ENCODE measurements at regions not wholly inside any gene's neighbourhood (a gene's known extent, or its start where the extent isn't known, plus 50 kb on each side); places are given as distances from the start of the nearest gene placed in this dataset.

DNA sequence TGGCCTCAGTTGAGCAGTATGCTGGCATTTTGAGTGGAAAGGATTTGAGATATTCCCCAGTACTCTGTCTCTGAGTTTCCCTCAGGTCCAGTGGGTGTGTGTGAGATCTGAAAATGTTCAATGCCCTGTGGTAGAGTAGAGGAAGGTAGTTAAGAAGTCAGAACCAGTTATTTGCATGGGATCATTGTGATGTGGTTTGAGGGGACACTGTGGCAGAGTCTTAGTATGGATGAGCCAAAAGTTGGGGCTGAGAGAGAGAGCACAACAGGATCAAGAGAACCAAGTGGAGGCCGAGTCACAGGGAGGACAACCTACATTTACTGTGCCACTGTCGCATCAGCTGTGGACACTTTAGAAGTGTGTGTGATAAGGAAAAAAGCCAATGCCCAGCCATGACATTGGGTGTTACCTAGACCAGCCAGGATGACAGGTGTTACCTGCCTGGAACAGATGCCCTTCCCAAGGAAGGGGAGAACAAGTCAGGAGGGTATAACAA is 128.9 kb upstream of the IL12B start:
- H3K9ac ChIP-seq (ENCODE audit: low read depth, low read length) = no peak overlapping the region
- no peak overlapping the region for H3K27ac ChIP-seq (ENCODE audit: low read length)
- H3K9me3 ChIP-seq (ENCODE audit: insufficient read depth, low read depth, low read length) = no peaks in the 10 kb centered on the region
- H3K27me3 ChIP-seq (ENCODE audit: insufficient read depth, low read length) = no peaks in the 10 kb centered on the region
- H3K4me1 ChIP-seq (ENCODE audit: insufficient read depth, low read length) = no peaks in the 10 kb centered on the region
- H3K36me3 ChIP-seq (ENCODE audit: insufficient read depth, low read depth, low read length) = no peaks in the 10 kb centered on the region
- no peak overlapping the region for H3K4me3 ChIP-seq (ENCODE audit: low read length)

DNA sequence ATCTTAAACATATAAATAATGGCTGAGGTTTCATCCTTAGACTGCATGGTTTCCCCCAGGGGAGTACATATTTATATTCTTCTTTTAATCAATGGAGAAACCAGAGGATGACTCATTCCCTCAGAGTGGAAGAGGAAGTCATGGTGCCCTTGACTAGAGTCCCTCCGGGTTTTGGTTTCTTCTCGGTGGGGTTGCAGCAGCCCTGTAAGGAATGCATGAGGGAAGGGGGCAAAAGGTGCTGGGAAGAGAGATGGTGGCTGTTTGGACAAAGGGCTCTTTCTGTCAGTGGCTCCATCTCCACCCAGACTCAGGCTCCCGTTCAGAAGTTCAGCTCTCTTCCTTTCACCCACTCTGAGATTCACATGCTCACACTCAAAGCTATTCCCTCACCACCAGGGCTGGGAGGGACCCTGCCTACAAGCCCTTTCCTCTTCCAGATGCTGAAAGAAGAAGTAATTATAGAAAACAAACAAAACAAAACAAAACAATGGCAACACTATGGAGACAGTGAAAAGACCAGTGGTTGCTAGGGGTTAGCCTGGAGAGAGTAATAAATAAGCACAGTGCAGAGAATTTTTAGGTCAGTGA is 129.8 kb upstream of the IL12B start:
- H3K9me3 ChIP-seq (ENCODE audit: insufficient read depth, low read depth, low read length) = no peaks in the 10 kb centered on the region
- no peaks in the 10 kb centered on the region for H3K36me3 ChIP-seq (ENCODE audit: insufficient read depth, low read depth, low read length)
- H3K9ac ChIP-seq (ENCODE audit: low read depth, low read length) = no peak overlapping the region
- no peaks in the 10 kb centered on the region for H3K27me3 ChIP-seq (ENCODE audit: insufficient read depth, low read length)
- H3K4me3 ChIP-seq (ENCODE audit: low read length) = no peak overlapping the region
- no peak overlapping the region for H3K27ac ChIP-seq (ENCODE audit: low read length)
- no peaks in the 10 kb centered on the region for H3K4me1 ChIP-seq (ENCODE audit: insufficient read depth, low read length)

DNA sequence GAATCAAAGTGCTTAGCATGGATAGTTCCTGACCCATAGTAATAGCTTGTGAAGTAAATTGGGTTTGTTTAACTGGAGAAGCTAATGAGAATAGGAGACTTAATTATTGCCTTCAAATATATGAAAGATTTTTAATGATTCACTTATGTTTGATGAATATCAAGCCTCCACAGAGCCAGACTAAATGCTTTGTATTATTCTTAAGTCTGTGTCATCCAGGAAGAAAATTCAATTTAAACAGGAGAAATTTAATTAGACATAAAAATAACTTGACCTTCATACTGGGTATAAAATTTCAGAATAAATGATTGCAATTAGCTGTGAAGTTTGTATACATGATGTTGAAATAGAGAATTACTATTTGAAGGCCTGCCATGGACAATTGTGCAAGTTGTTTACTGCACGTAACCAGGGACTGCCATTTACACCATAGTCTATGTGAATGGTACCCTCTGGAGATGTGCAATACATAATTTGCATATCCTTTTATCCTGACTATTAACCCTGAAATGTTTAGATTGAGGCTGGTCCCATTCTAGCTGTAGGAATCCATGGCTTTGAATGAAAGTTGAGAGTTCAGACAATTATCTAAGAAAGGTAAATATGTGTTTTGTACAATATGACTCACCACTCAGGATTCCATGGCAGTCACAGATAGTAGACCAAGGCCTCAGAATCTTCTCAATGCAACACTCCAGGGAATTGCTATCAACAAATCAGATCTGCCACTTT is 133.5 kb upstream of the IL12B start:
- no peaks in the 10 kb centered on the region for H3K36me3 ChIP-seq (ENCODE audit: insufficient read depth, low read depth, low read length)
- no peaks in the 10 kb centered on the region for H3K27me3 ChIP-seq (ENCODE audit: insufficient read depth, low read length)
- no peak overlapping the region for H3K9ac ChIP-seq (ENCODE audit: low read depth, low read length)
- no peak overlapping the region for H3K27ac ChIP-seq (ENCODE audit: low read length)
- no peaks in the 10 kb centered on the region for H3K9me3 ChIP-seq (ENCODE audit: insufficient read depth, low read depth, low read length)
- H3K4me1 ChIP-seq (ENCODE audit: insufficient read depth, low read length) = no peaks in the 10 kb centered on the region
- H3K4me3 ChIP-seq (ENCODE audit: low read length) = no peak overlapping the region

DNA sequence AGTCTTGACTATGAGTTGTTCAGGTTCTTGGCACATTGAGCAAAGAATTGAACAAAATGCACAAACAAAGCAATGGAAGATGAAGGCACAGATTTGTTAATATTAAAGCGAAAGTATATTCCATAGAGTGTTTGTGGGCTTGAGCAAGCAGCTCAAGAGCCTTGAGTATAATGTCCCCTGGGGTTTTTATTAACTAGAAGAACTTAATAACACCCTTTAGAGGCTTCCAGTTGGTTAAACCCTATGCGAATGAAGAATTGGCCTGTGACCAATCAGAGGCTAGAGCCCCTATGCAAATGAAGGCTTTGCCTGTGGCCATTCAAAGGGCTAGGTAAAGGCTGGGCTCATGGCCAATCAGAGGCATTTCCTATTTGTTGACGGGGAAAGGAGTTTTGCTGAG is 135.3 kb upstream of the IL12B start:
- Histone ChIP-seq H3K27ac (ENCODE audit: low read length) (no peak overlapping the region), H3K9ac (ENCODE audit: low read depth, low read length) (no peak overlapping the region), H3K4me1 (ENCODE audit: insufficient read depth, low read length) (no peaks in the 10 kb centered on the region)

DNA sequence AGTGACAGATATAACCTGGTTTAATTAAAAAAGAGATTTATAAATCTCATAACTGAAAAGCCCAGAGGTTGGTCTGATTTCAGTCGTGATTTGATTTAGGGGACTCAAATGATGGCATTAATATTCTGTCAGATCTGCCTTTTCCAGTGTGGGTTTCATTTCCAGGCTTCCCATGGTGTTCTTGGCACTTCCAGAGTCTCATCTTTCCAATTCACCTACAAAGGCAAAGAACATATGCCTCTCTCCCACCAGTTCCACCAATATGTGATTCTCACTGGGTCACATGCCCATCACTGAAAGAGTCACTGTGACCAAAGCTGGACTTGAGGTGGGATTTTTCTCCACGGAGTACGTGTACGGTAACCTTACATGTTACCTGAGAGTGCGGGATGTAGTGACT is 137.4 kb upstream of the IL12B start:
- Histone ChIP-seq H3K36me3 (ENCODE audit: insufficient read depth, low read depth, low read length) (no peaks in the 10 kb centered on the region), H3K4me1 (ENCODE audit: insufficient read depth, low read length) (no peaks in the 10 kb centered on the region), H3K4me3 (ENCODE audit: low read length) (no peak overlapping the region), H3K27ac (ENCODE audit: low read length) (no peak overlapping the region), H3K27me3 (ENCODE audit: insufficient read depth, low read length) (no peaks in the 10 kb centered on the region), H3K9ac (ENCODE audit: low read depth, low read length) (no peak overlapping the region), H3K9me3 (ENCODE audit: insufficient read depth, low read depth, low read length) (no peaks in the 10 kb centered on the region)

More for the DNA sequence above, 135.3 kb upstream of the IL12B start:
- H3K27me3 ChIP-seq (ENCODE audit: insufficient read depth, low read length) = no peaks in the 10 kb centered on the region
- no peaks in the 10 kb centered on the region for H3K9me3 ChIP-seq (ENCODE audit: insufficient read depth, low read depth, low read length)
- H3K36me3 ChIP-seq (ENCODE audit: insufficient read depth, low read depth, low read length) = no peaks in the 10 kb centered on the region
- no peak overlapping the region for H3K4me3 ChIP-seq (ENCODE audit: low read length)

DNA sequence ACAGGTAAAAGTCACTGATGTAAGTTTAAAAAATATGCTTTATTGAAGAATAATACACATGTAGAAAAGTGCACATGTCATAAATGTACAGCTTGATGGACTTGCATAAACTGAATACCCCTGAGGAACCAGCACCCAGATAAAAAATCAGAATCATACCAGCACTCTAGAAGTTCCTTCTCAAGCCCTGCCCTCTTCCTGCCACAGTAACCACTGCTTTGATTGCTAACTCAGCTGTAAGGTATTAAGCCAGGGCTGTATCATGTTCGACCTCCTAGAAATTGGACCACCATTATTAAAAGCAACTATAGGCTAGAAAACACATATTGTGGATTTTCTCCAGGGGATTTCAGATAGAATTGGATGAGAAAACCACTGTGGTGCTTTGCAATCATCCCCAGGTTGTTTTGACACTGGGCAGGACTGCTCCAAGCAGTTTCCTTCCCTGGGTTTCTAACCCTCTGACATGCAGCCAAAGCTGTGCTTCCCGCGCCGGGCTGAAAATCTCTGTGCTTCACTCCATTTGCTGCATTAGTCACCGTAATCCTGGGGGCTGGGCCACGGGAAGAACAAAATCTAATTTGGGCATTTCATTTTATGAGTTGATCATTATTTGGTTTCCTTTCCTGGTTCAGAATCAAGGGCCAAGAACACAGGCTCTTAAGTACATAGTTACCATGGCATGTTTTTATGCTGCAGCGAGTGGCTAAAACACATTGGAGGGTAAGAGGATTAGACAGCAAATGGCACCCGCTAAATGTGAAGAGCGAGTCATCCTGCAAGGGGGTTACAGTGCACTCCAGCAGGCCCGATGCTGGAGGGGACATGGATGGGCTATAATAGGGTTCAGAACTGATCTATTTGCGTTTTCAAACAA is 139.4 kb upstream of the IL12B start:
- Histone ChIP-seq H3K9ac (ENCODE audit: low read depth, low read length) (no peak overlapping the region), H3K9me3 (ENCODE audit: insufficient read depth, low read depth, low read length) (no peaks in the 10 kb centered on the region), H3K27ac (ENCODE audit: low read length) (no peak overlapping the region), H3K4me1 (ENCODE audit: insufficient read depth, low read length) (no peaks in the 10 kb centered on the region), H3K4me3 (ENCODE audit: low read length) (no peak overlapping the region), H3K36me3 (ENCODE audit: insufficient read depth, low read depth, low read length) (no peaks in the 10 kb centered on the region), H3K27me3 (ENCODE audit: insufficient read depth, low read length) (no peaks in the 10 kb centered on the region)

DNA sequence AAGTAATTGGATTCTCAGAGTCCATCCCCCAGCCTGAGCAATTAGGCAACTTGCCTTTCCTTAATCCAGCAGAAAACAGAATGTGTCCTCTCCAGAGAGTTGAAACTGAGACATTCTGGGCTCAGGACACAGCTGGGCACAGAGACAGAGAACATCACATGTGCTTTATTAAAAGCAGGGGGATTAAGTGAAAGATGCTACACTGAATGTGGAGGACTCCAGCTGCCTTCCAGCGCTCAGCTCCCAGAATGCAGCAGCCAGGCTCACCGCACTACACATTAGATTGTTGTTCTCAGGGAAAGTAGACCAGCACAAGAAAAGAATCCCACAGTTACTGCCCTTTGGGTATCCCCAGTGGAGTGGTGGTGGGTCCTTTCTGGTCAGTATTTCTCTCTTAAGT is 141.6 kb upstream of the IL12B start:
- Histone ChIP-seq H3K27ac (ENCODE audit: low read length) (no peak overlapping the region), H3K27me3 (ENCODE audit: insufficient read depth, low read length) (no peaks in the 10 kb centered on the region)

DNA sequence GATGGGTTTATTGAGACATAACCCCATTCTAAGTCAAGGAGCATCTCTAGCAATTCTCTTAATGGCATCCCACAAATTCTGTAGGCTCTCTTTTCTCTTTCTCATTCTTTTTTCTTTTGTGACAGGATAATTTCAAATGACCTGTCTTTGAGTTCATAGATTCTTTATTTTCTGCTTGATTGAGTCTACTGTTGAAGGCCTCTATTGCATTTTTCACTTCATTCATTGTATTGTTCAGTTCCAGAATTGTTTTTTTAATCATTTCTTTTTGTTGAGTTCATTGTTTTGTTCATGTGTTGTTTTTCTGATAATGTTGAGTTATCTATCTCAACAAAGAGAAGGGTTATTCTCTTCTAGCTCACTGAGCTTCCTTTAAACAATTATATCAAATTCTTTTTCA is 144.7 kb upstream of the IL12B start:
- no peak overlapping the region for H3K4me3 ChIP-seq (ENCODE audit: low read length)
- no peak overlapping the region for H3K27ac ChIP-seq (ENCODE audit: low read length)
- H3K9me3 ChIP-seq (ENCODE audit: insufficient read depth, low read depth, low read length) = no peaks in the 10 kb centered on the region
- no peaks in the 10 kb centered on the region for H3K27me3 ChIP-seq (ENCODE audit: insufficient read depth, low read length)
- no peaks in the 10 kb centered on the region for H3K4me1 ChIP-seq (ENCODE audit: insufficient read depth, low read length)
- no peaks in the 10 kb centered on the region for H3K36me3 ChIP-seq (ENCODE audit: insufficient read depth, low read depth, low read length)
- no peak overlapping the region for H3K9ac ChIP-seq (ENCODE audit: low read depth, low read length)

More for the DNA sequence above, 141.6 kb upstream of the IL12B start:
- H3K4me1 ChIP-seq (ENCODE audit: insufficient read depth, low read length) = no peaks in the 10 kb centered on the region
- H3K4me3 ChIP-seq (ENCODE audit: low read length) = no peak overlapping the region
- H3K9ac ChIP-seq (ENCODE audit: low read depth, low read length) = no peak overlapping the region
- no peaks in the 10 kb centered on the region for H3K36me3 ChIP-seq (ENCODE audit: insufficient read depth, low read depth, low read length)
- H3K9me3 ChIP-seq (ENCODE audit: insufficient read depth, low read depth, low read length) = no peaks in the 10 kb centered on the region

DNA sequence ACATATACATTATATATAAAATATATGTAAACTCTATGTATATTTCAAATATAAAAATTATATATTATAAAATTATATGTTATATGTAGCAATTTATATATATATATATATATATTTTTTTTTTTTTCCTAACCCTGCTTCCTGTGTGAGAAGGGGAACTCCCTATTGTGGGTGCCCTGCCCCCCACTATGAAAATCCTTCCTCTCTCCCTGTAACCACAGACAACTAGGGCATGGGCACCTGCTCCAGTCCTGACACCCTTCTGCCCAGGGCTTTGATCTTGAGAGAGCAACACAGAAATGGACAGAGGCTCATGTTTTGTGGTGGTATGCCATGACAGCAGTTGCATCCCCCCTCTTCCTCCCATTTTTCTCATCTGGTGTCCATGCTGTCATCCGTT is 148.7 kb upstream of the IL12B start:
- Histone ChIP-seq H3K27me3 (ENCODE audit: insufficient read depth, low read length) (no peaks in the 10 kb centered on the region), H3K9ac (ENCODE audit: low read depth, low read length) (no peak overlapping the region)

DNA sequence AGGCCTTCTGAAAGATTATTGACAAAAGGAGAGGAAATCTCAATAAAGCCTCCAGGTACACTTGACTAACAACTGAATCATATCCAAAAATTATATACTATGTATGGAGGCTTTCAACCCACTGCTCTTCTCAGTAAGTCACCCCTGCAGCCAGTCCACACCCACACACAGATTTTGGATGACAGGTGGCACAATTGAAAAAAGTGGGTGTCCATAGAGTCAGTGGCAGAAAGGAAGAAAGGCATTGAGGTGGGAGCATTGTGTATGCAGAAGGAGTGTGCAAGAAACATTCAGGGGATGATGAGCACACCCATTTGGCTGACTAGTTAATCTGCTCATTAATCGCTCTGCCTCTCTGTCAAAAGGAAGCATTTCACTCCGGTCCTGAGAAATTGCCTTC is 150.6 kb upstream of the IL12B start:
- Histone ChIP-seq H3K27ac (ENCODE audit: low read length) (no peak overlapping the region), H3K27me3 (ENCODE audit: insufficient read depth, low read length) (no peaks in the 10 kb centered on the region), H3K9ac (ENCODE audit: low read depth, low read length) (no peak overlapping the region), H3K9me3 (ENCODE audit: insufficient read depth, low read depth, low read length) (no peaks in the 10 kb centered on the region), H3K36me3 (ENCODE audit: insufficient read depth, low read depth, low read length) (no peaks in the 10 kb centered on the region), H3K4me1 (ENCODE audit: insufficient read depth, low read length) (no peaks in the 10 kb centered on the region), H3K4me3 (ENCODE audit: low read length) (no peak overlapping the region)

More for the DNA sequence above, 148.7 kb upstream of the IL12B start:
- Histone ChIP-seq H3K4me3 (ENCODE audit: low read length) (no peak overlapping the region), H3K36me3 (ENCODE audit: insufficient read depth, low read depth, low read length) (no peaks in the 10 kb centered on the region), H3K27ac (ENCODE audit: low read length) (no peak overlapping the region), H3K4me1 (ENCODE audit: insufficient read depth, low read length) (no peaks in the 10 kb centered on the region), H3K9me3 (ENCODE audit: insufficient read depth, low read depth, low read length) (no peaks in the 10 kb centered on the region)

DNA sequence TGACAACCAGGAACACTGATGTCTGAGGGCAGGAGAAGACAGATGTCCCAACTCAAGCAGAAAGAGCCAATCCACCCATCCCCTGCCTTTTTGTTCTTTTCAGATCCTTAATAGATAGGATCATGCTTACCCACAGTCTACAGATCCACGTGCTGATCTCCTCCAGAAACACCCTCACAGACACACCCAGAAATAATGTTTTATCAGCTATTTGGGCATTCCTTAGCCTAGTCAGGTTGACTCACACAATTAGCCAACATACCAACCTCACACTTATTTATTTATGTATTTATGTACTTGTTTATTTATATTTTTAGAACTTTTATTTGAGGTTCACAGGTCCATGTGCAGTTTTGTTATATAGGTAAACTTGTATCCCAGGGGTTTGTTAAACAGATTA is 151.5 kb upstream of the IL12B start:
- Histone ChIP-seq H3K36me3 (ENCODE audit: insufficient read depth, low read depth, low read length) (no peaks in the 10 kb centered on the region), H3K9me3 (ENCODE audit: insufficient read depth, low read depth, low read length) (no peaks in the 10 kb centered on the region), H3K9ac (ENCODE audit: low read depth, low read length) (no peak overlapping the region), H3K4me1 (ENCODE audit: insufficient read depth, low read length) (no peaks in the 10 kb centered on the region), H3K27ac (ENCODE audit: low read length) (no peak overlapping the region), H3K27me3 (ENCODE audit: insufficient read depth, low read length) (no peaks in the 10 kb centered on the region), H3K4me3 (ENCODE audit: low read length) (no peak overlapping the region)
